Stomach (tissue), 8 donors: ENCODE measurements at regions not wholly inside any gene's neighbourhood (a gene's known extent, or its start where the extent isn't known, plus 50 kb on each side); places are given as distances from the start of the nearest gene placed in this dataset.

ENCODE experiments used
- DNase-seq, 2 donors: peaks; one replicate each; pipeline versions ENCODE4 v3.0.0 to v3.0.0-alpha.2; 2013 to 2019
- H3K27ac ChIP-seq, 5 donors: fragments of 200-600 bp in 4 of 5; sonication (generic) in 4 of 5; one replicate each; pipeline ENCODE4 v1.5.1; 2013 to 2019; ENCODE audit warnings: mild to moderate bottlenecking in 1 of 5, moderate library complexity in 1 of 5
- H3K27me3 ChIP-seq, 3 donors: fragments of 200-600 bp; sonication (generic); one replicate each; pipeline ENCODE4 v1.5.1; 2017 to 2019; ENCODE audit warnings: mixed run types in 1 of 3
- H3K36me3 ChIP-seq, 4 donors: fragments of 200-600 bp; sonication (generic); 1 replicate in 3 of 4; 2 replicates in 1 of 4; pipeline ENCODE4 v1.5.1; 2016 to 2019
- H3K4me1 ChIP-seq, 4 donors: fragments of 200-600 bp; sonication (generic); one replicate each; pipeline ENCODE4 v1.5.1; 2016 to 2019
- H3K4me3 ChIP-seq, 4 donors: fragments of 200-600 bp; sonication (generic) in 3 of 4; one replicate each; pipeline ENCODE4 v1.5.1; 2016 to 2019; ENCODE audit warnings: mild to moderate bottlenecking in 1 of 4
- H3K9me3 ChIP-seq, 4 donors: fragments of 200-600 bp; sonication (generic); one replicate each; pipeline ENCODE4 v1.5.1; 2016 to 2019
- CTCF ChIP-seq, 7 experiments: fragments of 450-650 bp in 4 of 7; fragments of 200-600 bp in 3 of 7; sonication (generic) in 3 of 7; IDR thresholded peaks; one replicate each; pipeline ENCODE4 v1.5.1; 2016 to 2019; ENCODE audit warnings: antibody characterized with exemption in 7 of 7, control low read depth in 2 of 7, mild to moderate bottlenecking in 1 of 7
- EP300 ChIP-seq: sonication (generic); formaldehyde crosslinking; IDR thresholded peaks from one replicate; pipeline ENCODE4 v1.6.1; 2017; ENCODE audit warnings: antibody characterized with exemption
- POLR2A ChIP-seq, 4 donors: fragments of 450-650 bp; IDR thresholded peaks; one replicate each; pipeline ENCODE4 v1.6.1; 2016; ENCODE audit warnings: antibody characterized with exemption in 4 of 4, control low read depth in 2 of 4, mild to moderate bottlenecking in 1 of 4, moderate library complexity in 1 of 4
- POLR2AphosphoS5 ChIP-seq, 3 donors: sonication (generic); formaldehyde crosslinking; IDR thresholded peaks; one replicate each; pipeline ENCODE4 v1.6.1; 2016; ENCODE audit warnings: antibody characterized with exemption in 3 of 3
- WGBS, 5 donors: extraction: QIAGEN DNeasy Blood & Tissue Kit in 3 of 5; methylation state at CpG; one replicate each; pipeline versions ENCODE4 v1.1.5 to v1.1.7; 2013 to 2018; 5-methylcytosine and 5-hydroxymethylcytosine counted together
- intact Hi-C: fragments of 100-400 bp; cut with DNase I; formaldehyde crosslinking; loops from one replicate; pipeline ENCODE4 v1.15.1; 2023; ENCODE audit warnings: low total_unique reads
- donor health status: healthy with polysubstance abuse.
- donor health status: Bipolar disorder and iron deficiency.
- donor health status: healthy.

- H3K36me3 ChIP-seq = no peaks in the 10 kb centered on the region
- no peak overlapping the region for H3K4me3 ChIP-seq
- WGBS, 5 donors = 42 to 65% (median 59%) methylated on average over 3 of the region's 3 CpGs
- TF ChIP-seq POLR2AphosphoS5 (IDR thresholded peaks at IDR 0.05) (no peak), EP300 (no peak), POLR2A (IDR thresholded peaks at IDR 0.05) (no peak), CTCF (IDR thresholded peaks at IDR 0.05) (no peak)
- no peak for DNase-seq
- no peak overlapping the region for H3K27ac ChIP-seq
- no peaks in the 10 kb centered on the region for H3K27me3 ChIP-seq
- H3K9me3 ChIP-seq = no peaks in the 10 kb centered on the region
- intact Hi-C loops = no loop called here
- H3K4me1 ChIP-seq = no peaks in the 10 kb centered on the region
Measured at GRCh38 chr10:108862676-108863350, 1060.5 kb downstream of the XPNPEP1 start.

GRCh38 chr10:108861181-108861754 lies 1062.0 kb downstream of the XPNPEP1 start:
- no peak overlapping the region for H3K27ac ChIP-seq
- H3K27me3 ChIP-seq = no peaks in the 10 kb centered on the region
- no peaks in the 10 kb centered on the region for H3K36me3 ChIP-seq
- H3K4me1 ChIP-seq = no peaks in the 10 kb centered on the region
- 83 to 92% (median 87%) methylated on average over 5 of the region's 5 CpGs for WGBS, 5 donors
- TF ChIP-seq POLR2A (IDR thresholded peaks at IDR 0.05) (no peak), CTCF (IDR thresholded peaks at IDR 0.05) (no peak), EP300 (no peak), POLR2AphosphoS5 (IDR thresholded peaks at IDR 0.05) (no peak)
- intact Hi-C loops = no loop called here
- H3K9me3 ChIP-seq = no peaks in the 10 kb centered on the region
- no peak for DNase-seq
- no peak overlapping the region for H3K4me3 ChIP-seq

GRCh38 chr10:108852211-108852610 lies 1071.1 kb downstream of the XPNPEP1 start:
- Histone ChIP-seq H3K36me3 (no peaks in the 10 kb centered on the region), H3K27ac (no peak overlapping the region), H3K27me3 (no peaks in the 10 kb centered on the region), H3K4me3 (no peak overlapping the region), H3K4me1 (no peaks in the 10 kb centered on the region), H3K9me3 (no peaks in the 10 kb centered on the region)
- intact Hi-C loops = no loop called here
- DNase-seq = no peak
- TF ChIP-seq CTCF (IDR thresholded peaks at IDR 0.05) (no peak), EP300 (no peak)
- WGBS, 5 donors = 82 to 90% (median 85%) methylated on average over 4 of the region's 4 CpGs

GRCh38 chr10:108850138-108850854 lies 1073.0 kb downstream of the XPNPEP1 start:
- Histone ChIP-seq H3K27me3 (no peaks in the 10 kb centered on the region), H3K27ac (no peak overlapping the region), H3K36me3 (no peaks in the 10 kb centered on the region), H3K9me3 (no peaks in the 10 kb centered on the region), H3K4me3 (no peak overlapping the region), H3K4me1 (no peaks in the 10 kb centered on the region)
- intact Hi-C loops = no loop called here
- TF ChIP-seq CTCF (IDR thresholded peaks at IDR 0.05) = no peak
- TF ChIP-seq EP300 = no peak
- no peak for TF ChIP-seq POLR2AphosphoS5 (IDR thresholded peaks at IDR 0.05)
- no peak for TF ChIP-seq POLR2A (IDR thresholded peaks at IDR 0.05)
- no peak for DNase-seq
- 77 to 97% (median 85%) methylated on average over 1 of the region's 1 CpG for WGBS, 5 donors
